ENCODE measurements at regions not wholly inside any gene's neighbourhood (a gene's known extent, or its start where the extent isn't known, plus 50 kb on each side); places are given as distances from the start of the nearest gene placed in this dataset.

- peak; percentile 26 for DNase-seq
These were observed 88.4 kb upstream of the KCNA3 start for GRCh38 chr1:110763149-110763548.

GRCh38 chr1:110760321-110760720, 85.6 kb upstream of the KCNA3 start:
- no peak for DNase-seq

GRCh38 chr1:110756506-110756905, 81.8 kb upstream of the KCNA3 start:
- no peak for DNase-seq

- no peak for DNase-seq
These were observed 78.4 kb upstream of the KCNA3 start for GRCh38 chr1:110752941-110753725.

- DNase-seq: no peak
These were observed 75.8 kb upstream of the KCNA3 start for GRCh38 chr1:110750562-110750961.

GRCh38 chr1:110749960-110750359, 75.2 kb upstream of the KCNA3 start:
- no peak for DNase-seq

- peak; percentile 81 for DNase-seq
These were observed 72.0 kb upstream of the KCNA3 start for GRCh38 chr1:110746644-110747259.

GRCh38 chr1:110743397-110743796, 68.7 kb upstream of the KCNA3 start:
- no peak for DNase-seq

GRCh38 chr1:110736900-110737605, 62.3 kb upstream of the KCNA3 start:
- DNase-seq: no peak

- DNase-seq: no peak
These were observed 59.5 kb upstream of the KCNA3 start for GRCh38 chr1:110734133-110734680.

GRCh38 chr1:110731529-110731928, 56.8 kb upstream of the KCNA3 start:
- no peak for DNase-seq

GRCh38 chr1:110728388-110729001, 53.8 kb upstream of the KCNA3 start:
- DNase-seq: no peak

- no peak for DNase-seq
These were observed 52.5 kb upstream of the KCNA3 start for GRCh38 chr1:110727246-110727645.

GRCh38 chr1:110726755-110727154, 52.0 kb upstream of the KCNA3 start:
- no peak for DNase-seq
